NCI-H2196 (cell line): ENCODE measurements at regions not wholly inside any gene's neighbourhood (a gene's known extent, or its start where the extent isn't known, plus 50 kb on each side); places are given as distances from the start of the nearest gene placed in this dataset.

ENCODE experiments used
- DNase-seq: peaks from one replicate; lab custom pipeline; 2025; ENCODE audit not compliant: unreplicated experiment; lab: John Stamatoyannopoulos, UW

- DNase-seq = no peak
Observed at GRCh38 chr4:64489628-64490027, 80.4 kb upstream of the TECRL start.

GRCh38 chr4:64479338-64479737 is 70.1 kb upstream of the TECRL start:
- DNase-seq = no peak

GRCh38 chr4:64477127-64477526 is 67.9 kb upstream of the TECRL start:
- no peak for DNase-seq

- no peak for DNase-seq
Observed at GRCh38 chr4:64465263-64465662, 56.0 kb upstream of the TECRL start.

GRCh38 chr4:64464581-64464980 is 55.3 kb upstream of the TECRL start:
- no peak for DNase-seq
